ENCODE measurements at regions not wholly inside any gene's neighbourhood (a gene's known extent, or its start where the extent isn't known, plus 50 kb on each side); places are given as distances from the start of the nearest gene placed in this dataset.

GRCh38 chr4:33078145-33078544 lies 2358.0 kb downstream of the PCDH7 start:
- Histone ChIP-seq H3K79me1 (ENCODE audit: insufficient read depth, low read depth, low read length, poor library complexity, severe bottlenecking) (no peaks in the 10 kb centered on the region), H3K23me2 (ENCODE audit: insufficient read length, low read depth, low read length, poor library complexity, severe bottlenecking) (no peaks in the 10 kb centered on the region), H4K5ac (ENCODE audit: insufficient read length, low read depth, low read length) (no peak overlapping the region), H3K27ac (ENCODE audit: insufficient read length, low read depth, low read length) (no peak overlapping the region), H3K4me2 (ENCODE audit: insufficient read depth, insufficient read length, low read length) (no peak overlapping the region), H3T11ph (ENCODE audit: low read length) (no peak overlapping the region), H2AK5ac (ENCODE audit: insufficient read length, low read length) (no peak overlapping the region), H3K14ac (ENCODE audit: insufficient read depth, low read length) (no peak overlapping the region), H4K91ac (ENCODE audit: insufficient read length, low read depth, low read length) (no peak overlapping the region), H2BK20ac (ENCODE audit: low read depth, low read length, poor library complexity, severe bottlenecking) (no peak overlapping the region), H3K9ac (ENCODE audit: extremely low read depth, insufficient read length, low read length) (no peak overlapping the region), H2AFZ (ENCODE audit: low read length) (no peak overlapping the region), H3K4me1 (ENCODE audit: insufficient read depth, low read length) (no peaks in the 10 kb centered on the region), H2BK120ac (ENCODE audit: low read depth, low read length, poor library complexity, severe bottlenecking) (no peak overlapping the region), H3K4ac (ENCODE audit: low read depth, low read length) (no peak overlapping the region), H2BK12ac (ENCODE audit: insufficient read length, low read depth, low read length) (no peak overlapping the region), H3K79me2 (ENCODE audit: insufficient read depth, low read length) (no peaks in the 10 kb centered on the region), H4K20me1 (ENCODE audit: control insufficient read depth, insufficient read depth, insufficient read length) (no peaks in the 10 kb centered on the region), H3K18ac (ENCODE audit: insufficient read length, low read depth, low read length) (no peak overlapping the region), H3K23ac (ENCODE audit: insufficient read length, low read depth, low read length) (no peak overlapping the region), H2BK5ac (ENCODE audit: insufficient read length, low read length) (no peak overlapping the region), H4K8ac (replicated peaks; ENCODE audit: insufficient read length, low read depth, low read length) (no peak overlapping the region), H3K9me3 (ENCODE audit: control insufficient read depth, low read depth, low read length) (no peaks in the 10 kb centered on the region), H3K27me3 (ENCODE audit: insufficient read depth, low read length) (no peaks in the 10 kb centered on the region), H3K56ac (ENCODE audit: insufficient read length, low read depth, low read length) (no peak overlapping the region), H2BK15ac (ENCODE audit: low read depth, low read length) (no peak overlapping the region)
- Mint-ChIP-seq H3K27ac (no peak overlapping the region), H3K27me3 (ENCODE audit: low read depth) (no peaks in the 10 kb centered on the region), H3K4me1 (peaks cover 4% of the 10 kb centered on the region in 2 experiments), H3K9me3 (no peaks in the 10 kb centered on the region), H3K4me3 (no peak overlapping the region), H3K36me3 (ENCODE audit: insufficient read depth in 1 of 3, low read depth in 3 of 3) (no peaks in the 10 kb centered on the region)
- DNase-seq: no peak
- TF ChIP-seq CTCF (conservative IDR thresholded peaks at IDR 0.05): no peak
- no CpG with 5 or more reads among the region's 2 CpGs for WGBS (ENCODE audit: extremely low coverage, insufficient read length, low lambda C conversion rate)

Data from H9 (cell line).